HG03060 (cell line): ENCODE measurements at regions not wholly inside any gene's neighbourhood (a gene's known extent, or its start where the extent isn't known, plus 50 kb on each side); places are given as distances from the start of the nearest gene placed in this dataset.

Source experiments
- ATAC-seq: cut with Tn5 transposase; IDR thresholded peaks from one replicate; pipeline ENCODE4 v1.9.1; 2021; ENCODE audit warnings: low read depth, moderate number of reproducible peaks; ENCODE audit not compliant: unreplicated experiment

GRCh38 chr17:77505181-77505639 is 364.4 kb downstream of the SEC14L1 start:
- no peak for ATAC-seq

GRCh38 chr17:77506371-77506991 is 365.7 kb downstream of the SEC14L1 start:
- no peak for ATAC-seq

GRCh38 chr17:77507111-77507885 is 366.5 kb downstream of the SEC14L1 start:
- no peak for ATAC-seq

- no peak for ATAC-seq
Measured at GRCh38 chr17:77508047-77508715, 367.4 kb downstream of the SEC14L1 start.

- ATAC-seq, result no peak
Measured at GRCh38 chr17:77509089-77509488, 368.3 kb downstream of the SEC14L1 start.

- no peak for ATAC-seq
Measured at GRCh38 chr17:77509599-77509998, 368.8 kb downstream of the SEC14L1 start.

GRCh38 chr17:77510133-77510796 is 369.5 kb downstream of the SEC14L1 start:
- no peak for ATAC-seq

- no peak for ATAC-seq
Measured at GRCh38 chr17:77511514-77512061, 370.8 kb downstream of the SEC14L1 start.

- no peak for ATAC-seq
Measured at GRCh38 chr17:77512062-77512946, 371.5 kb downstream of the SEC14L1 start.

- ATAC-seq, result no peak
Measured at GRCh38 chr17:77513045-77513444, 372.3 kb downstream of the SEC14L1 start.

GRCh38 chr17:77515227-77515626 is 374.5 kb downstream of the SEC14L1 start:
- ATAC-seq, result no peak

GRCh38 chr17:77516902-77517301 is 376.1 kb downstream of the SEC14L1 start:
- no peak for ATAC-seq

- ATAC-seq, result no peak
Measured at GRCh38 chr17:77521076-77521475, 380.3 kb downstream of the SEC14L1 start.

GRCh38 chr17:77523540-77523939 is 382.8 kb downstream of the SEC14L1 start:
- no peak for ATAC-seq

- ATAC-seq, result no peak
Measured at GRCh38 chr17:77526259-77526711, 385.5 kb downstream of the SEC14L1 start.

GRCh38 chr17:77526728-77527350 is 386.1 kb downstream of the SEC14L1 start:
- ATAC-seq, result no peak

GRCh38 chr17:77527409-77527808 is 386.6 kb downstream of the SEC14L1 start:
- no peak for ATAC-seq

GRCh38 chr17:77527836-77528505 is 387.2 kb downstream of the SEC14L1 start:
- ATAC-seq, result no peak
